Peyer's patch (tissue), 4 donors: ENCODE measurements at regions not wholly inside any gene's neighbourhood (a gene's known extent, or its start where the extent isn't known, plus 50 kb on each side); places are given as distances from the start of the nearest gene placed in this dataset.

Experiments
- DNase-seq, 3 donors: peaks; one replicate each; pipeline ENCODE4 v3.0.0-alpha.2; 2017 to 2019
- H3K27ac ChIP-seq, 4 donors: fragments of 200-600 bp; sonication (generic); one replicate each; pipeline ENCODE4 v1.5.1; 2016 to 2019
- H3K27me3 ChIP-seq, 2 donors: fragments of 200-600 bp; sonication (generic); one replicate each; pipeline ENCODE4 v1.5.1; 2019
- H3K36me3 ChIP-seq, 3 donors: fragments of 200-600 bp; sonication (generic); one replicate each; pipeline ENCODE4 v1.5.1; 2016 to 2019
- H3K4me1 ChIP-seq, 4 donors: fragments of 200-600 bp; sonication (generic); one replicate each; pipeline ENCODE4 v1.5.1; 2016 to 2019
- H3K4me3 ChIP-seq, 4 donors: fragments of 200-600 bp; sonication (generic); 1 replicate in 3 of 4; 2 replicates in 1 of 4; pipeline ENCODE4 v1.5.1; 2016 to 2019; ENCODE audit warnings: mild to moderate bottlenecking in 1 of 4
- H3K9me3 ChIP-seq, 4 donors: fragments of 200-600 bp; sonication (generic); one replicate each; pipeline ENCODE4 v1.5.1; 2016 to 2019; ENCODE audit warnings: mild to moderate bottlenecking in 1 of 4
- CTCF ChIP-seq, 6 experiments: fragments of 450-650 bp in 4 of 6; fragments of 200-600 bp in 2 of 6; sonication (generic) in 1 of 6; IDR thresholded peaks; one replicate each; pipeline ENCODE4 v1.5.1; 2017 to 2019; ENCODE audit warnings: antibody characterized with exemption in 6 of 6, mild to moderate bottlenecking in 3 of 6, moderate library complexity in 1 of 6
- POLR2A ChIP-seq, 2 donors: fragments of 450-650 bp; IDR thresholded peaks; one replicate each; pipeline ENCODE4 v1.5.1; 2017; ENCODE audit warnings: antibody characterized with exemption in 2 of 2, mild to moderate bottlenecking in 2 of 2, moderate library complexity in 2 of 2

GRCh38 chr22:49417833-49418232 lies 409.8 kb downstream of the BRD1 start:
- no peak for DNase-seq
- TF ChIP-seq CTCF (IDR thresholded peaks at IDR 0.05): no peak
- TF ChIP-seq POLR2A (IDR thresholded peaks at IDR 0.05): no peak
- no peaks in the 10 kb centered on the region for H3K4me1 ChIP-seq
- H3K27ac ChIP-seq: no peak overlapping the region
- H3K9me3 ChIP-seq: no peaks in the 10 kb centered on the region
- no peak overlapping the region for H3K4me3 ChIP-seq
- no peaks in the 10 kb centered on the region for H3K36me3 ChIP-seq
- no peaks in the 10 kb centered on the region for H3K27me3 ChIP-seq

GRCh38 chr22:49417326-49417725 lies 410.3 kb downstream of the BRD1 start:
- no peaks in the 10 kb centered on the region for H3K27me3 ChIP-seq
- no peaks in the 10 kb centered on the region for H3K9me3 ChIP-seq
- H3K4me3 ChIP-seq: no peak overlapping the region
- no peaks in the 10 kb centered on the region for H3K4me1 ChIP-seq
- TF ChIP-seq POLR2A (IDR thresholded peaks at IDR 0.05) (no peak), CTCF (IDR thresholded peaks at IDR 0.05) (no peak)
- DNase-seq: no peak
- no peaks in the 10 kb centered on the region for H3K36me3 ChIP-seq
- H3K27ac ChIP-seq: no peak overlapping the region

DNA sequence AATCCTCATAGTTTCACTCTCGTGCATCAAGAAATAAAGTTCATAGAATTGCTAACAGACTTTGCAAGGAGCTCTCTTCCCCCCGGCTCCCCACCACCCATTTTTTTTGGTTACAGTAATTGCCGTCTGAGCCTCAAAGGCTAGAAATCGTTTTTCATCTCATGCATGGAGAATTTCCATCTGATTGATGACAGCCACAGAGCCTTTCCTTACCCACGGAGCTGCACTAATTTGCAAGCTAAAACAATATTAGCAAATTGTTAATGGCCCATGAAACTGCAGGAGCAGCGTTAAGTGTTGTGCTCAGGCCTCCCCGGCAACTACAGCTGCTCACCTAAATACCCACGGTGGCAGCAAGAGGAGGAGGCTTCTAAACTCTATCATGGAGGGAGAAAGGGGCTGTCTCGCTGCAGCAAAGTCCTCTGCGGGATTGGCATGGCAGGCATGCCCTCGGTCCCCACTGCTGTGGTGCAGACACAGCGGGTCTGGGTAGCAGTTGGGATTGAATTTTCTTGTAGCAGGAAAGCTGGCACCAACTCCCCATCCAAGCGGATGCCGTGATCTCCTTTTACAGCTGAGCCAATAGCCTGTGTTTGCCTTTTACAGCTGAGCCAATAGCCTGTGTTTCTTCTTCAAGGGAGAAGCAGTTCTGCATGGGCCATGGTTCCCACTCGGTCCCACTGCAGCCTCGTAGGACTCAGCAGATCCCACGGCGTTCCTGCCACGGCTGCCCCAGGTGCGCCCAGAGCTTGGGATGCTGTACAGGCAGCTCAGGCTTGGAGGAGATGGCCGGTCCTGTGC lies 412.3 kb downstream of the BRD1 start:
- Histone ChIP-seq H3K4me1 (no peaks in the 10 kb centered on the region), H3K9me3 (no peaks in the 10 kb centered on the region), H3K4me3 (no peak overlapping the region), H3K27ac (no peak overlapping the region), H3K27me3 (no peaks in the 10 kb centered on the region), H3K36me3 (no peaks in the 10 kb centered on the region)
- TF ChIP-seq POLR2A (IDR thresholded peaks at IDR 0.05): no peak
- TF ChIP-seq CTCF (IDR thresholded peaks at IDR 0.05): no peak
- no peak for DNase-seq

DNA sequence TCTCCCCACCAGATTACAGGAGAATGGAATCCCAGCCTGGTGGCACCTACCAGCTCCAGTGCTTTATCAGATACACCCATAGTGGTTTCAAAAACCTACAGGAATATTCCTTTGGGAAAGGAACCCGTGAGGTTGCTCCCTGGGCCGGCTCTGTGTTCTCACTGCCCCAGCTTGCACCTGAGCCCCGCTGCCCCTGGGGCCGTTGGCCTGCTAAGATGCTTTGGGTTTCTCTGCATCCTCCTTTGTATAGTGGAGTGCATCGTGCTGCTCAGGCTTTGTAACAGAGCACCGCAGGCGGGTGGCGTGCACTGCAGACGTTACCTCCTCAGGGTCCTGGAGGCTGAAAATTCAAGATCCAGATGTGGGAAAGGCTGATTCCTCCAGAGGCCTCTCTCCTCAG lies 414.1 kb downstream of the BRD1 start:
- Histone ChIP-seq H3K27ac (no peak overlapping the region), H3K27me3 (no peaks in the 10 kb centered on the region), H3K9me3 (no peaks in the 10 kb centered on the region), H3K4me3 (no peak overlapping the region), H3K4me1 (no peaks in the 10 kb centered on the region), H3K36me3 (no peaks in the 10 kb centered on the region)
- no peak for DNase-seq
- no peak for TF ChIP-seq POLR2A (IDR thresholded peaks at IDR 0.05)
- TF ChIP-seq CTCF (IDR thresholded peaks at IDR 0.05): no peak

DNA sequence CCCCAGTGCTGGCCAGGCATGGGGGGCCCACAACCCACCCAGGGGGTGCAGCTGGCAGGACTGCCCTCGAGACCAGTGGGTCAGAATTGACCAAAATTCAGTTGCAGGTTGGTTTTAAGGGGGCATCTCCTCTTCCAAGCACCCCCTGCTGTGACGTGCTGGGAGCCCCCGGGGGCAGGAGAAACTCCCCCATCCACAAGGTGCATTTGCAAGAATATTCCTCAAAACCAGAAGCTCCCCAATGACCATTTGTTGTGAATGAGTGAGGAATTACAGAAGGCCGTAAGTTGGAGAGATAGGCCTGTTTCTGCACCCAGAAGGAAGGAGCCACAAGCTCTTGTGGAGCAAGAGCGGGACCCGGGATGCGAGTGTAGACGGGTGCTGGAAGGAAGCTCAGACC lies 414.5 kb downstream of the BRD1 start:
- Histone ChIP-seq H3K27ac (no peak overlapping the region), H3K9me3 (no peaks in the 10 kb centered on the region), H3K27me3 (no peaks in the 10 kb centered on the region), H3K4me3 (no peak overlapping the region), H3K36me3 (no peaks in the 10 kb centered on the region), H3K4me1 (no peaks in the 10 kb centered on the region)
- DNase-seq: no peak
- TF ChIP-seq POLR2A (IDR thresholded peaks at IDR 0.05): no peak
- no peak for TF ChIP-seq CTCF (IDR thresholded peaks at IDR 0.05)
